Heart left ventricle (tissue), 13 donors: ENCODE measurements at regions not wholly inside any gene's neighbourhood (a gene's known extent, or its start where the extent isn't known, plus 50 kb on each side); places are given as distances from the start of the nearest gene placed in this dataset.

Experiments used
- CTCF ChIP-seq, 12 donors: fragments of 200-600 bp; sonication (generic) in 4 of 12; IDR thresholded peaks; one replicate each; pipeline versions ENCODE4 v1.5.0 to v1.8.0; 2018 to 2022; ENCODE audit warnings: antibody characterized with exemption in 12 of 12, mild to moderate bottlenecking in 5 of 12
- POLR2A ChIP-seq, 2 donors: fragments of 450-650 bp; IDR thresholded peaks; one replicate each; pipeline ENCODE4 v1.6.1; 2017; ENCODE audit warnings: antibody characterized with exemption in 2 of 2, mild to moderate bottlenecking in 2 of 2, moderate library complexity in 2 of 2
- donor health status: ischemic (EF 13 %, LVEDD 7.1; RV severe dilation, severe dysfunction).
- donor health status: DM: no; HTN: yes; CAD: no.
- donor health status: DM: no; HTN: no; CAD: no.
- donor health status: ischemic (EF 25% LVEDD 6.9; RV normal size, moderate dysfunction).
- donor health status: ischemic (EF 25% LVEDD 5.7; RV mildly dilated, moderate dysfunction).
- donor health status: ischemic (EF 35%, LVEDD 5.7; RV mildly dilated, moderate dysfunction).
- donor health status: nonischemic (EF 11% LVEDD 7.7; RV severe dilation, severe dysfunction).
- donor health status: DM: yes; HTN: yes; CAD: no.
- donor health status: PGD.
- donor health status: ischemic (EF 29% LVEDD 5.4; RV normal size, mild dysfunction).
- donor health status: nonischemic (EF 23%, LVEDD 6.1; RV moderate dilation, normal function).

GRCh38 chrX:4978613-4979012 lies 1250.1 kb downstream of the NLGN4X start:
- TF ChIP-seq CTCF (IDR thresholded peaks at IDR 0.05): no peak
- no peak for TF ChIP-seq POLR2A (IDR thresholded peaks at IDR 0.05)
